ENCODE measurements at regions not wholly inside any gene's neighbourhood (a gene's known extent, or its start where the extent isn't known, plus 50 kb on each side); places are given as distances from the start of the nearest gene placed in this dataset.

DNA sequence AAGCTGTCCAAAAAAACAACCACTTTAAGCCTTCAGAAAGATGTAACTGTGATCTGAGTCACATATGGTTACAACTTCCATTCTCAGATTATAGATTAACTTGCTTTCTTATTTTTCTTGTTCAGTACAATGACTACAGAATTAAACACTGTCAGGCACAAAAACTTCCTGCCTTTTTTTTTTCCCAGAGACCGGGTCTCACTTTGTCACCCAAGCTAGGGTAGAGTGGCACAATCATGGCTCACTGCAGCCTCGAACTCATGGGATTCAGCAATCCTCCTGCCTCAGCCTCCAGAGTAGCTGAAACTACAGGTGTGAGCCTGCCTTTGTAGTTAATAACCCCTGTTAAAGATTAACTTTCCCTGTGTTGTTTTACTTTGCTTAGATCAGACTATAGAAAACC is 163.2 kb downstream of the AVL9 start:
- TF ChIP-seq POLR2A (IDR thresholded peaks at IDR 0.05), result no peak
- no peak for TF ChIP-seq CTCF (IDR thresholded peaks at IDR 0.05)
